ENCODE measurements at regions not wholly inside any gene's neighbourhood (a gene's known extent, or its start where the extent isn't known, plus 50 kb on each side); places are given as distances from the start of the nearest gene placed in this dataset.
"Not testable (repeated sequence)": the region's sequence is repeated elsewhere in the genome, so short reads cannot be mapped to it uniquely, and the experiment has no call there.

GRCh38 chr11:93065074-93065674, 95.7 kb downstream of the MTNR1B start:
- not testable (repeated sequence) for DNase-seq; H3K4me3 ChIP-seq (ENCODE audit: insufficient read depth, low read depth, low read length)

GRCh38 chr11:93067881-93068390, 98.5 kb downstream of the MTNR1B start:
- DNase-seq, result no peak
- no peak overlapping the region for H3K4me3 ChIP-seq (ENCODE audit: insufficient read depth, low read depth, low read length)
- no peaks in the 10 kb centered on the region for H3K27me3 ChIP-seq (ENCODE audit: control insufficient read depth, insufficient read depth, low read length)

More at GRCh38 chr11:93065074-93065674, 95.7 kb downstream of the MTNR1B start:
- not testable (repeated sequence) for H3K36me3 ChIP-seq (replicated peaks; ENCODE audit: control insufficient read depth, insufficient read depth, low read length); H3K27me3 ChIP-seq (ENCODE audit: control insufficient read depth, insufficient read depth, low read length)

GRCh38 chr11:93072229-93072914, 102.9 kb downstream of the MTNR1B start:
- H3K4me3 ChIP-seq (ENCODE audit: insufficient read depth, low read depth, low read length), result no peak overlapping the region
- peak; percentile 39 for DNase-seq
- no peaks in the 10 kb centered on the region for H3K36me3 ChIP-seq (replicated peaks; ENCODE audit: control insufficient read depth, insufficient read depth, low read length)
- H3K27me3 ChIP-seq (ENCODE audit: control insufficient read depth, insufficient read depth, low read length), result no peaks in the 10 kb centered on the region

More at GRCh38 chr11:93067881-93068390, 98.5 kb downstream of the MTNR1B start:
- H3K36me3 ChIP-seq (replicated peaks; ENCODE audit: control insufficient read depth, insufficient read depth, low read length), result no peaks in the 10 kb centered on the region

GRCh38 chr11:93073026-93073425, 103.6 kb downstream of the MTNR1B start:
- peak; percentile 36 for DNase-seq
- H3K36me3 ChIP-seq (replicated peaks; ENCODE audit: control insufficient read depth, insufficient read depth, low read length), result no peaks in the 10 kb centered on the region
- H3K4me3 ChIP-seq (ENCODE audit: insufficient read depth, low read depth, low read length), result no peak overlapping the region
- no peaks in the 10 kb centered on the region for H3K27me3 ChIP-seq (ENCODE audit: control insufficient read depth, insufficient read depth, low read length)

DNA sequence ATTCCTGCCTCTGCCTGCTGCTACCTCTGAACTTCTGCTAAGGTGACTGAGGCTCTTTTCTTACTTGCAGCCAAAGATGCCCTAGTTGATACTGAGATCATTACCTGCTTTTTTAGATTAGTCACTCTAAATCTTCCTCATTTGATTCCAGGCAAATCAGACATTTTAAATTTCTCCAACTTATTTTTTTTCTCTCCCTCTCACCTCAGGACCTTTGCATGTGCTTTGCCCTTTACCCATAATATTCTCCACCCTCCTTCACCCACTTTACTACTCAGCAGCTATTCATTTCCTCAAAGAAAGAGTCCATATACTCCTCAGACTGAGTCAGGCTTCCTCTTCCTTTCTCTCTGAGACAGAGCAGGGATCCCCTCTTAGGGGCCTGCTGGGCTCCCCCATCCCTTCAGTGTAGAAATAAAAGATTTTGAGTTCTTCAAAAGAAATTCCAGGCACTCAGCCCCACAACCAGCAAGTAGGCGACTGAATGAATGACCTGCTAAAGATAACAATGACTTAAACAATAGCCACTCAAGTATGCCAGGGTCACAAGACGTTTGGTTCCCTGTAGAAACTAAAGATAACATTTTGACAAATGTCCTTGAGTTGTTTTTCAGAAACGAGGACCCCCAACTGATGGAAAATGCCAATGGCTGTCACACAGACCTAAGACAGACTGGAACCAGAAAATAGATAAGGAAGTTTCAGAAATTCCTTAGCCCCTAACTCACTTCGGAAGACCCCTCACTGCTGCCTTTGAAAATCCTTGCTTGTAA, 104.2 kb downstream of the MTNR1B start:
- DNase-seq, result no peak
- Histone ChIP-seq H3K27me3 (ENCODE audit: control insufficient read depth, insufficient read depth, low read length) (no peaks in the 10 kb centered on the region), H3K4me3 (ENCODE audit: insufficient read depth, low read depth, low read length) (no peak overlapping the region)

GRCh38 chr11:93074352-93074751, 104.9 kb downstream of the MTNR1B start:
- Histone ChIP-seq H3K27me3 (ENCODE audit: control insufficient read depth, insufficient read depth, low read length) (no peaks in the 10 kb centered on the region), H3K4me3 (ENCODE audit: insufficient read depth, low read depth, low read length) (no peak overlapping the region), H3K36me3 (replicated peaks; ENCODE audit: control insufficient read depth, insufficient read depth, low read length) (no peaks in the 10 kb centered on the region)
- DNase-seq, result no peak

More for the DNA sequence above, 104.2 kb downstream of the MTNR1B start:
- no peaks in the 10 kb centered on the region for H3K36me3 ChIP-seq (replicated peaks; ENCODE audit: control insufficient read depth, insufficient read depth, low read length)

- DNase-seq, result no peak
- Histone ChIP-seq H3K4me3 (ENCODE audit: insufficient read depth, low read depth, low read length) (no peak overlapping the region), H3K27me3 (ENCODE audit: control insufficient read depth, insufficient read depth, low read length) (no peaks in the 10 kb centered on the region), H3K36me3 (replicated peaks; ENCODE audit: control insufficient read depth, insufficient read depth, low read length) (no peaks in the 10 kb centered on the region)
These were observed 106.3 kb downstream of the MTNR1B start for GRCh38 chr11:93075782-93076181.

DNA sequence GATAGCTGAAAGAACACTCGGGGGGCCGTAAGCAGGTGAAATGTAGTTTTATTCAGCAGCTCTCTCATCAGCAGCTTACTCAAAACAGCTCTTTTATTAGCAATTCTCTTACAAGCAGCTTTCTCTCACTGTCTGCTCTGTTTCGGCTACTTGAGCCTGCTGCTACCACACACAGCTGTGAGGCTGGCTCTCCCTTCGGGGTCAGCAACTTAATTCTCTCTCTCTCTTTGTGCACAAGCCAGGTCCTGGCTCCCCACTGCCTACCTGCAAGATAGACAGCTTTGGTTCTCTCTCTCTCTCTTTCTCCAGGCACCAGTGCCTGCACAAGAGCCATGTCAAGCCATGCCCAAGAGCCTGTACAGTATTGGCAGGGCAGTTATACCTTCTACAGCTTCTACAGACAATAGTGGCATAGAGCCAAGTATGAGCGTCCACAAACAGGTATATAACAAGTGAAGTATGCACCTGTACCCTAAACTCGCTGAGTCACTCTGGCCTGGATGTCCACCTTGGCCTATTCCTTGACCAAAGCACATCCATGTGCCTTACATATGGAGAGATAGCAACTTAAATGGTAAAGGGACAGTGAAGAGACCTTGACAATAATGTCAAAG, 110.8 kb downstream of the MTNR1B start:
- H3K27me3 ChIP-seq (ENCODE audit: control insufficient read depth, insufficient read depth, low read length), result no peaks in the 10 kb centered on the region
- no peak for DNase-seq
- H3K36me3 ChIP-seq (replicated peaks; ENCODE audit: control insufficient read depth, insufficient read depth, low read length), result no peaks in the 10 kb centered on the region
- H3K4me3 ChIP-seq (ENCODE audit: insufficient read depth, low read depth, low read length), result no peak overlapping the region

DNA sequence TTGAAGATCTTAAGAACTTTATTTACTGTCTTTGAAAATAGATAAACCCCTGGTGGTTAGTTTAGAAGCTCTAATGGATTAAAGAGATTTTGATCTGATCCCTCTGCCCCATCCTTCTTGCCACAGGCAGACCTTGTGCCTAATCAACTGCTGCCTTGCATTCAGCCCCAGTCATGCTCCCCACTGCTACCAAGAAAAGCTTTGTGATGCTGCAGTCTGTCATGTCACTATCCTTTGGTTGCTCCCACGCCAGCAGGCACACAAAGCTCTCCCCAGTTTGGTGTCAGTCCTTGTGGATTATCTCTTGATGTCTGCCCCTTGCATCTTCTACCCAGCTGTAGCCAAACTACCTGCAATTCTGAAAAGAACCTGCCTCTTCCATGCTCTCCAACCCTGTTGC, 112.2 kb downstream of the MTNR1B start:
- Histone ChIP-seq H3K4me3 (ENCODE audit: insufficient read depth, low read depth, low read length) (no peak overlapping the region), H3K27me3 (ENCODE audit: control insufficient read depth, insufficient read depth, low read length) (no peaks in the 10 kb centered on the region), H3K36me3 (replicated peaks; ENCODE audit: control insufficient read depth, insufficient read depth, low read length) (no peaks in the 10 kb centered on the region)
- peak; percentile 23 for DNase-seq

GRCh38 chr11:93082900-93083299, 113.4 kb downstream of the MTNR1B start:
- Histone ChIP-seq H3K4me3 (ENCODE audit: insufficient read depth, low read depth, low read length) (no peak overlapping the region), H3K27me3 (ENCODE audit: control insufficient read depth, insufficient read depth, low read length) (no peaks in the 10 kb centered on the region), H3K36me3 (replicated peaks; ENCODE audit: control insufficient read depth, insufficient read depth, low read length) (no peaks in the 10 kb centered on the region)
- no peak for DNase-seq

DNA sequence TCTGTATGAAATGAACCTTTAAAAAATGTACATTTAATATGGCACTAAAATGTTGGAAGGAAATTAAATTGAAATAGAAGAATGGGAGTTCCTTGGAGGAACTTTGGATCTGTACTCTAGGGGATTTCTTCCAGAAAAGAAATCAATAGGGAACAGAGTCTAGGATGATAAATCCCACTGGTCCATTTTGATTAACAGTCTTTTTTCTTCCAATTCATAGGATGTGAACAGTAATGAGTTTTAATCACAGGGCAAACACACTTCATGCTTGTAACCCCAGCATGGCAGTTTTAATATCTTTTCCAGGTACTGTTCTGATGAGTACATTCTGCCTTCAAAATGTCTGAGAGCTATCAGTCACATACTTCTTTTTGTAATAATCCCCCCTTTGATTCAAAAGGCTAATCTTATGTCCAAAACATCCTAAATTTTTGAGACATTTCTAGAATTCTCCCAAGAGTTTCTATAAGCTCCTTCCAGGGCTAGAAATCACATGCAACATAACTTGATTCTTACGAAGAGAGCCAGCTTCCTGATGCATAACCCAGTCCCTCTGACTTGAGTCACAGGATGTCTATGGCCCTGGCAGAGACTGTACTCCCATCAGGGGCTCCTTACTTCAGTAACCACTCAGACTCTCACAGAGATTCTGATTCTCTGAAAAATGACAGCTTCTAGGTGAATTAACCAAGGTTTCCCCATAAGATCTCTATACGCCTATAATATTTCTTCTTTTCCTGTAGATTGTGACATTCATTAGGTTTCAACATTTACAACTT, 112.9 kb downstream of the SLC36A4 start:
- Histone ChIP-seq H3K4me3 (ENCODE audit: insufficient read depth, low read depth, low read length) (no peak overlapping the region), H3K36me3 (replicated peaks; ENCODE audit: control insufficient read depth, insufficient read depth, low read length) (no peaks in the 10 kb centered on the region), H3K27me3 (ENCODE audit: control insufficient read depth, insufficient read depth, low read length) (no peaks in the 10 kb centered on the region)
- DNase-seq, result no peak

- peak; percentile 30 for DNase-seq
- Histone ChIP-seq H3K4me3 (ENCODE audit: insufficient read depth, low read depth, low read length) (no peak overlapping the region), H3K36me3 (replicated peaks; ENCODE audit: control insufficient read depth, insufficient read depth, low read length) (no peaks in the 10 kb centered on the region), H3K27me3 (ENCODE audit: control insufficient read depth, insufficient read depth, low read length) (no peaks in the 10 kb centered on the region)
These were observed 108.2 kb downstream of the SLC36A4 start for GRCh38 chr11:93089474-93090102.
